ENCODE measurements at regions not wholly inside any gene's neighbourhood (a gene's known extent, or its start where the extent isn't known, plus 50 kb on each side); places are given as distances from the start of the nearest gene placed in this dataset.
"Not testable (repeated sequence)": the region's sequence is repeated elsewhere in the genome, so short reads cannot be mapped to it uniquely, and the experiment has no call there.

GRCh38 chrX:93346309-93346708 is 327.1 kb downstream of the NAP1L3 start:
- Histone ChIP-seq H3K79me2 (replicated peaks; ENCODE audit: insufficient read depth, low read length) (no peaks in the 10 kb centered on the region), H3K36me3 (ENCODE audit: insufficient read depth, low read length) (no peaks in the 10 kb centered on the region), H3F3A (ENCODE audit: insufficient read depth, low read length, poor library complexity, severe bottlenecking) (no peaks in the 10 kb centered on the region), H3K27me3 (ENCODE audit: insufficient read depth, low read depth, low read length) (no peaks in the 10 kb centered on the region), H3K4me3 (ENCODE audit: low read length) (no peak overlapping the region), H3K27ac (ENCODE audit: low read length) (no peak overlapping the region), H3K4me2 (ENCODE audit: low read length) (no peak overlapping the region), H3K9ac (ENCODE audit: low read length) (no peak overlapping the region), H3K9me3 (ENCODE audit: low read length) (no peaks in the 10 kb centered on the region), H3K9me2 (ENCODE audit: insufficient read depth, low read length) (no peaks in the 10 kb centered on the region), H2AFZ (ENCODE audit: low read depth, low read length) (no peak overlapping the region), H4K20me1 (ENCODE audit: insufficient read depth) (no peaks in the 10 kb centered on the region)
- TF ChIP-seq EZH2 (IDR thresholded peaks at IDR 0.05; ENCODE audit: borderline replicate concordance, insufficient read depth, low read length, poor library complexity, severe bottlenecking) = no peak
- TF ChIP-seq EP300 (conservative IDR thresholded peaks at IDR 0.05; ENCODE audit: poor library complexity, severe bottlenecking) = no peak
- no peak for TF ChIP-seq TAF1 (IDR thresholded peaks at IDR 0.05; ENCODE audit: low read depth)
- TF ChIP-seq REST (IDR thresholded peaks at IDR 0.05; ENCODE audit: borderline replicate concordance) = no peak
- TF ChIP-seq RAD21 (conservative IDR thresholded peaks at IDR 0.05) = no peak
- TF ChIP-seq SMC3 (conservative IDR thresholded peaks at IDR 0.05; ENCODE audit: poor library complexity) = no peak
- no peak for TF ChIP-seq MXI1 (conservative IDR thresholded peaks at IDR 0.05; ENCODE audit: poor library complexity, severe bottlenecking)
- TF ChIP-seq POLR2AphosphoS5 (IDR thresholded peaks at IDR 0.05) = no peak
- TF ChIP-seq CTCF (IDR thresholded peaks at IDR 0.05; ENCODE audit: poor library complexity, severe bottlenecking) = no peak

- H3K4me3 ChIP-seq (ENCODE audit: low read length); H3F3A ChIP-seq (ENCODE audit: insufficient read depth, low read length, poor library complexity, severe bottlenecking); H3K79me2 ChIP-seq (replicated peaks; ENCODE audit: insufficient read depth, low read length); H3K27me3 ChIP-seq (ENCODE audit: insufficient read depth, low read depth, low read length); H3K9me3 ChIP-seq (ENCODE audit: low read length); H3K4me2 ChIP-seq (ENCODE audit: low read length); H3K27ac ChIP-seq (ENCODE audit: low read length); H3K9ac ChIP-seq (ENCODE audit: low read length); H2AFZ ChIP-seq (ENCODE audit: low read depth, low read length); H3K36me3 ChIP-seq (ENCODE audit: insufficient read depth, low read length); H4K20me1 ChIP-seq (ENCODE audit: insufficient read depth); H3K9me2 ChIP-seq (ENCODE audit: insufficient read depth, low read length): not testable (repeated sequence)
Observed at GRCh38 chrX:93344287-93344686, 329.1 kb downstream of the NAP1L3 start.

- Histone ChIP-seq H4K20me1 (ENCODE audit: insufficient read depth) (no peaks in the 10 kb centered on the region), H3K36me3 (ENCODE audit: insufficient read depth, low read length) (no peaks in the 10 kb centered on the region), H3K27ac (ENCODE audit: low read length) (no peak overlapping the region), H3K9me3 (ENCODE audit: low read length) (no peaks in the 10 kb centered on the region), H3K9ac (ENCODE audit: low read length) (no peak overlapping the region), H3K4me2 (ENCODE audit: low read length) (peak overlapping the region; percentile 10), H2AFZ (ENCODE audit: low read depth, low read length) (no peak overlapping the region), H3K4me3 (ENCODE audit: low read length) (no peak overlapping the region), H3K9me2 (ENCODE audit: insufficient read depth, low read length) (no peaks in the 10 kb centered on the region), H3K27me3 (ENCODE audit: insufficient read depth, low read depth, low read length) (no peaks in the 10 kb centered on the region), H3K79me2 (replicated peaks; ENCODE audit: insufficient read depth, low read length) (no peaks in the 10 kb centered on the region), H3F3A (ENCODE audit: insufficient read depth, low read length, poor library complexity, severe bottlenecking) (no peaks in the 10 kb centered on the region)
- TF ChIP-seq RAD21 (conservative IDR thresholded peaks at IDR 0.05) (no peak), POLR2AphosphoS5 (IDR thresholded peaks at IDR 0.05) (peak; percentile 46), EP300 (conservative IDR thresholded peaks at IDR 0.05; ENCODE audit: poor library complexity, severe bottlenecking) (peak; percentile 36)
Observed at GRCh38 chrX:93332329-93332728, 341.0 kb downstream of the NAP1L3 start.

Measured in neural cell (in vitro differentiated cells).